H1 (cell line): ENCODE measurements at regions not wholly inside any gene's neighbourhood (a gene's known extent, or its start where the extent isn't known, plus 50 kb on each side); places are given as distances from the start of the nearest gene placed in this dataset.

ENCODE experiments used
- BCL11A ChIP-seq, 2 experiments: IDR thresholded peaks; one replicate each; pipeline ENCODE4 v1.6.1; 2011; ENCODE audit warnings: low read depth in 2 of 2, low read length in 2 of 2, mild to moderate bottlenecking in 2 of 2
- EP300 ChIP-seq, 2 experiments: IDR thresholded peaks; 1 replicate in 1 of 2; 2 replicates in 1 of 2; pipeline ENCODE4 v1.6.1; 2011 to 2012; ENCODE audit warnings: low read depth in 2 of 2, low read length in 2 of 2, mild to moderate bottlenecking in 2 of 2, borderline replicate concordance in 1 of 2, inconsistent platforms in 1 of 2, moderate library complexity in 1 of 2
- GABPA ChIP-seq: IDR thresholded peaks from 2 replicates; pipeline ENCODE4 v1.6.1; 2011; ENCODE audit warnings: mild to moderate bottlenecking, low read length, moderate library complexity, borderline replicate concordance; ENCODE audit not compliant: insufficient read depth
- PHF8 ChIP-seq: fragments of 200-600 bp; sonication (generic); conservative IDR thresholded peaks from 2 replicates; pipeline ENCODE4 v1.7.1; 2012; ENCODE audit warnings: low read depth, mild to moderate bottlenecking, inconsistent platforms, low read length, moderate library complexity
- RAD21 ChIP-seq, 2 experiments: IDR thresholded peaks in 1 of 2; conservative IDR thresholded peaks in 1 of 2; 2 replicates each; pipeline ENCODE4 v1.6.1; 2011; ENCODE audit warnings: low read depth in 2 of 2, low read length in 2 of 2, improper control_type of control experiment in 1 of 2, inconsistent platforms in 1 of 2, mild to moderate bottlenecking in 1 of 2, moderate library complexity in 1 of 2
- SUZ12 ChIP-seq: fragments of 200-600 bp; sonication (generic); IDR thresholded peaks from 2 replicates; pipeline ENCODE4 v1.6.1; 2012; ENCODE audit warnings: mild to moderate bottlenecking, inconsistent platforms, low read length, moderate library complexity, mixed read lengths
- TBP ChIP-seq: IDR thresholded peaks from 2 replicates; pipeline ENCODE4 v1.6.1; 2011; ENCODE audit warnings: low read depth, low read length, improper control_type of control experiment
- TCF12 ChIP-seq: IDR thresholded peaks from 2 replicates; pipeline ENCODE4 v1.6.1; 2011; ENCODE audit warnings: low read depth, mild to moderate bottlenecking, low read length
- TEAD4 ChIP-seq: IDR thresholded peaks from 2 replicates; pipeline ENCODE4 v1.6.1; 2012; ENCODE audit warnings: low read depth, low read length, inconsistent platforms, mixed read lengths
- YY1 ChIP-seq: IDR thresholded peaks from 2 replicates; pipeline ENCODE4 v1.6.1; 2011; ENCODE audit warnings: low read depth, mild to moderate bottlenecking, low read length
- TF ChIP-seq, protein P1 (sequence below): fragments of 300-600 bp; sonication (generic); IDR thresholded peaks from 2 replicates; pipeline ENCODE4 v1.7.1; 2012; ENCODE audit warnings: low read length, moderate library complexity, mild to moderate bottlenecking, inconsistent platforms; ENCODE audit not compliant: insufficient replicate concordance

- TF ChIP-seq, protein P1, sequence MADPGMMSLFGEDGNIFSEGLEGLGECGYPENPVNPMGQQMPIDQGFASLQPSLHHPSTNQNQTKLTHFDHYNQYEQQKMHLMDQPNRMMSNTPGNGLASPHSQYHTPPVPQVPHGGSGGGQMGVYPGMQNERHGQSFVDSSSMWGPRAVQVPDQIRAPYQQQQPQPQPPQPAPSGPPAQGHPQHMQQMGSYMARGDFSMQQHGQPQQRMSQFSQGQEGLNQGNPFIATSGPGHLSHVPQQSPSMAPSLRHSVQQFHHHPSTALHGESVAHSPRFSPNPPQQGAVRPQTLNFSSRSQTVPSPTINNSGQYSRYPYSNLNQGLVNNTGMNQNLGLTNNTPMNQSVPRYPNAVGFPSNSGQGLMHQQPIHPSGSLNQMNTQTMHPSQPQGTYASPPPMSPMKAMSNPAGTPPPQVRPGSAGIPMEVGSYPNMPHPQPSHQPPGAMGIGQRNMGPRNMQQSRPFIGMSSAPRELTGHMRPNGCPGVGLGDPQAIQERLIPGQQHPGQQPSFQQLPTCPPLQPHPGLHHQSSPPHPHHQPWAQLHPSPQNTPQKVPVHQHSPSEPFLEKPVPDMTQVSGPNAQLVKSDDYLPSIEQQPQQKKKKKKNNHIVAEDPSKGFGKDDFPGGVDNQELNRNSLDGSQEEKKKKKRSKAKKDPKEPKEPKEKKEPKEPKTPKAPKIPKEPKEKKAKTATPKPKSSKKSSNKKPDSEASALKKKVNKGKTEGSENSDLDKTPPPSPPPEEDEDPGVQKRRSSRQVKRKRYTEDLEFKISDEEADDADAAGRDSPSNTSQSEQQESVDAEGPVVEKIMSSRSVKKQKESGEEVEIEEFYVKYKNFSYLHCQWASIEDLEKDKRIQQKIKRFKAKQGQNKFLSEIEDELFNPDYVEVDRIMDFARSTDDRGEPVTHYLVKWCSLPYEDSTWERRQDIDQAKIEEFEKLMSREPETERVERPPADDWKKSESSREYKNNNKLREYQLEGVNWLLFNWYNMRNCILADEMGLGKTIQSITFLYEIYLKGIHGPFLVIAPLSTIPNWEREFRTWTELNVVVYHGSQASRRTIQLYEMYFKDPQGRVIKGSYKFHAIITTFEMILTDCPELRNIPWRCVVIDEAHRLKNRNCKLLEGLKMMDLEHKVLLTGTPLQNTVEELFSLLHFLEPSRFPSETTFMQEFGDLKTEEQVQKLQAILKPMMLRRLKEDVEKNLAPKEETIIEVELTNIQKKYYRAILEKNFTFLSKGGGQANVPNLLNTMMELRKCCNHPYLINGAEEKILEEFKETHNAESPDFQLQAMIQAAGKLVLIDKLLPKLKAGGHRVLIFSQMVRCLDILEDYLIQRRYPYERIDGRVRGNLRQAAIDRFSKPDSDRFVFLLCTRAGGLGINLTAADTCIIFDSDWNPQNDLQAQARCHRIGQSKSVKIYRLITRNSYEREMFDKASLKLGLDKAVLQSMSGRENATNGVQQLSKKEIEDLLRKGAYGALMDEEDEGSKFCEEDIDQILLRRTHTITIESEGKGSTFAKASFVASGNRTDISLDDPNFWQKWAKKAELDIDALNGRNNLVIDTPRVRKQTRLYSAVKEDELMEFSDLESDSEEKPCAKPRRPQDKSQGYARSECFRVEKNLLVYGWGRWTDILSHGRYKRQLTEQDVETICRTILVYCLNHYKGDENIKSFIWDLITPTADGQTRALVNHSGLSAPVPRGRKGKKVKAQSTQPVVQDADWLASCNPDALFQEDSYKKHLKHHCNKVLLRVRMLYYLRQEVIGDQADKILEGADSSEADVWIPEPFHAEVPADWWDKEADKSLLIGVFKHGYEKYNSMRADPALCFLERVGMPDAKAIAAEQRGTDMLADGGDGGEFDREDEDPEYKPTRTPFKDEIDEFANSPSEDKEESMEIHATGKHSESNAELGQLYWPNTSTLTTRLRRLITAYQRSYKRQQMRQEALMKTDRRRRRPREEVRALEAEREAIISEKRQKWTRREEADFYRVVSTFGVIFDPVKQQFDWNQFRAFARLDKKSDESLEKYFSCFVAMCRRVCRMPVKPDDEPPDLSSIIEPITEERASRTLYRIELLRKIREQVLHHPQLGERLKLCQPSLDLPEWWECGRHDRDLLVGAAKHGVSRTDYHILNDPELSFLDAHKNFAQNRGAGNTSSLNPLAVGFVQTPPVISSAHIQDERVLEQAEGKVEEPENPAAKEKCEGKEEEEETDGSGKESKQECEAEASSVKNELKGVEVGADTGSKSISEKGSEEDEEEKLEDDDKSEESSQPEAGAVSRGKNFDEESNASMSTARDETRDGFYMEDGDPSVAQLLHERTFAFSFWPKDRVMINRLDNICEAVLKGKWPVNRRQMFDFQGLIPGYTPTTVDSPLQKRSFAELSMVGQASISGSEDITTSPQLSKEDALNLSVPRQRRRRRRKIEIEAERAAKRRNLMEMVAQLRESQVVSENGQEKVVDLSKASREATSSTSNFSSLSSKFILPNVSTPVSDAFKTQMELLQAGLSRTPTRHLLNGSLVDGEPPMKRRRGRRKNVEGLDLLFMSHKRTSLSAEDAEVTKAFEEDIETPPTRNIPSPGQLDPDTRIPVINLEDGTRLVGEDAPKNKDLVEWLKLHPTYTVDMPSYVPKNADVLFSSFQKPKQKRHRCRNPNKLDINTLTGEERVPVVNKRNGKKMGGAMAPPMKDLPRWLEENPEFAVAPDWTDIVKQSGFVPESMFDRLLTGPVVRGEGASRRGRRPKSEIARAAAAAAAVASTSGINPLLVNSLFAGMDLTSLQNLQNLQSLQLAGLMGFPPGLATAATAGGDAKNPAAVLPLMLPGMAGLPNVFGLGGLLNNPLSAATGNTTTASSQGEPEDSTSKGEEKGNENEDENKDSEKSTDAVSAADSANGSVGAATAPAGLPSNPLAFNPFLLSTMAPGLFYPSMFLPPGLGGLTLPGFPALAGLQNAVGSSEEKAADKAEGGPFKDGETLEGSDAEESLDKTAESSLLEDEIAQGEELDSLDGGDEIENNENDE = no peak
- no peak for TF ChIP-seq TBP
- no peak for TF ChIP-seq PHF8
- TF ChIP-seq TCF12 = no peak
- TF ChIP-seq SUZ12 = no peak
- TF ChIP-seq RAD21 (IDR thresholded peaks at IDR 0.05 in 1 of 2, conservative IDR thresholded peaks at IDR 0.05 in 1 of 2; ENCODE audit: low read depth in 2 of 2, low read length in 2 of 2) = no peak
- TF ChIP-seq BCL11A (IDR thresholded peaks at IDR 0.05; ENCODE audit: low read depth in 2 of 2, low read length in 2 of 2) = no peak
- TF ChIP-seq GABPA = no peak
- TF ChIP-seq YY1 = no peak
- no peak for TF ChIP-seq TEAD4
- TF ChIP-seq EP300 (IDR thresholded peaks at IDR 0.05; ENCODE audit: borderline replicate concordance in 1 of 2, low read depth in 2 of 2, low read length in 2 of 2) = no peak
Measured at GRCh38 chr2:10188729-10189305, 66.3 kb downstream of the RRM2 start (continued).
